ENCODE measurements at regions not wholly inside any gene's neighbourhood (a gene's known extent, or its start where the extent isn't known, plus 50 kb on each side); places are given as distances from the start of the nearest gene placed in this dataset.
"Not testable (repeated sequence)": the region's sequence is repeated elsewhere in the genome, so short reads cannot be mapped to it uniquely, and the experiment has no call there.

DNA sequence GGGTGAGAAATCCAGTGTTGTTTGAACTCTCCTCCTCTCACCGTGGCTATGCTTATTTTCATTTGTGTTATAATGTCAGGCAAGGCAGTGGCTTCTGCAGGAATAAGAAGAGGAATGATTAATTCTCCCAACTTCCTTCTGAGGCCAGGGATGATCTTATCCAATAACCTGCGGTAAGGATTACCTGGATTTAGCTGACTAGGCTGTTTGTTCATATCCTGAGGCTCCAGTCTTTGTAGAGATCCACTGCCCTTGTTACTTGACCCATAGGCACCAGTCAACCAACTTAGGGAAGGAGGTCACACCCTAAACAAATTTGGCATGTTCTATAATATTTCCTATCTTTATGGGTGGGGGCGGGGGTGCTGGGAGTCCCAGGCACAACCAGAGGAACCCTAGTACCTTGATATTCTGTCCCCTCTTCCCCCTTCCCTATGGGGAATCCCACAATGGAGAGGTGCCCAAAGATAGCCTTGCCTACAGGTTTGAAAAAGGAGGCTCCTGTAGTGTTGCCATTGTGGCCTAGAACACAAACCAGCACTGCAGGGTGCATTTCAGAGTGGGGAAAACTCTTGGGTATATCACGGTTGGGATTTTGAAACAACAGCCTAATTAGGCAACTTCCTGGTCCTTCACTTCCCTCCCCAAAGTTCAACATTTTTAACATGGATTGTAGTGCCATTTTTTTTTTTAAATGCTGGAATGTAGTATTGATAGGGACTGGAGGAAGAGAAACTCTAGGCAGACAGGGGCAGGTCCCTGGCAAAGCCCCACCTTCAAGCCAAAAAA is 977.5 kb upstream of the SPRY2 start:
- no peak for FAIRE-seq

DNA sequence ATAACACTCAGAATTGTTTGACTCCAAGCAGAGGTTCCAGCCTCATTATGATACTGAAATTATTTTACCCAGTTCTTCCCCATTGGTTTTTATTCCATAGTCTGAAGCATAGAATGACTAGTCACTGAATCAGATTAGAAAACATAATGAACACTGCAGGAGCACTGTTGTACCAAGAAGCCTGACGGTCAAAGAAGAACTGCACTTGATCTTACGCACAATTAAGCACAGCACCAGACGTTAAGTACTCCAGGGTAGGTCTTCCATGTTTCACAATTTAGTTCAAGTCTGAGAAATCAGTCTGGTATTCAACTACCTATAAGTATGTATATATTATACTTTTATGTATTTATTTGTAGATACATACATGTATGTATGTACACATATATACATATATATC is 973.5 kb upstream of the SPRY2 start:
- FAIRE-seq = no peak

- FAIRE-seq = no peak
Measured at GRCh38 chr13:81305928-81306327, 965.0 kb upstream of the SPRY2 start.

DNA sequence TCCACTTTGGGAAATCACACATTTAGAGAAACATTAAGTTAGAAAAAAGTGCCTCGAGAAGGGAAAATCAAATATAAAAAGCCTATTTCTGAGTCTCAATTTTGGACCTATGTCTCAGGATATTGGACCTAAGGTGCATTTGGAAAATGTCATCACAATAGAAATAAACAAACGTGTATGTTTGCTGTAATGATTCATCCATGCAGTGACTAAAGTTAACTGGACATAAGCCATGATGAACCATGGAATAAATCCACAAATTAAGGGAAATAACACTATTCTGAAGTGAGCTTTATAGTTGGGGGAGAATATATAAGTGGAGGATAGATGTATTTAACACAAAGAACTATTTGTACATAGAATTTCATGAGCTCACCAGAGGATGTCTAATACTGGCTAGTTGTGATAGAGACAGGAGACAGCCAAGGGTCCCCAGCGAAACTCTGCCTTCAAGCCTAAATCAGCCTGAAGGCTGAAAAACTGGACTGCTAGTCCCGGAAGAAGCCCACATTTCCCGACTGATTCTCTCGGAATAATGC is 963.3 kb upstream of the SPRY2 start:
- FAIRE-seq = no peak

DNA sequence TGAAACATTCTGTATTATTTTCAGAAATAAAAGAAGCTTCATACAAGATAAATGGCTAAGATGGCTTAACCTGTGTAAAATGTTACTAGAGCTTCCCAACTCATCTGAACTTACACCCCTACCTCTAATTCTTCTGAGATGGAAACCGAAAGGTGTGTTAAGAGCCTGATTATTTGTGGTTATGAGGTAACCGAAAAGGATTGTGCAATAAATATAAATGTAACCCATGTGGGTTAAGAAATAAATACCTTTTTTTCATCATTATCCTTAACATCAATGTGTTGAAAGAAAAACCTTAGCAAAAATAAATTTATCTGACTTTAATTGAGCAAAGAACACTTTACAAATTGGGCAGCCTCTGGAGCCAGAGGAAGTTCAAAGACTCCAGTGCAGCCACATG is 961.8 kb upstream of the SPRY2 start:
- FAIRE-seq = no peak

DNA sequence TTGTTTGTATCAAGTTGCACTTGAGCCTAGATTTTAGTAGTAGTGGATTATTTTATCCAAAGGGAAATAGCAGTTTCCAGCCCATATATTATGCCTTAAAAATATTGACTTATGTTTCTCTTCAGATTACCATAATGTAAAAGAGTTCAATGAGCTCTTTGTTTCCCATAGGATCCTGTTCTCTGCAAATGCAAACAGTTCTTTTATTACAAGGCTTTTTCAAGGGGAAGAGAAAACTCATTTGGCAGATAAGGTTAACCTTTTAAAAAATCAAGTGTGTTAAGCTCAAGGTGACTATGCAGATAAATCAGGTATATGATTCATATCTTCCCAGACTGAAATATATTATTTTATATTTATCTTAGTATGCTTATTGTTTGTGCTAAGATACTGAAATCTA is 961.2 kb upstream of the SPRY2 start:
- FAIRE-seq = no peak

- FAIRE-seq = no peak
Measured at GRCh38 chr13:81295177-81295576, 954.3 kb upstream of the SPRY2 start.

DNA sequence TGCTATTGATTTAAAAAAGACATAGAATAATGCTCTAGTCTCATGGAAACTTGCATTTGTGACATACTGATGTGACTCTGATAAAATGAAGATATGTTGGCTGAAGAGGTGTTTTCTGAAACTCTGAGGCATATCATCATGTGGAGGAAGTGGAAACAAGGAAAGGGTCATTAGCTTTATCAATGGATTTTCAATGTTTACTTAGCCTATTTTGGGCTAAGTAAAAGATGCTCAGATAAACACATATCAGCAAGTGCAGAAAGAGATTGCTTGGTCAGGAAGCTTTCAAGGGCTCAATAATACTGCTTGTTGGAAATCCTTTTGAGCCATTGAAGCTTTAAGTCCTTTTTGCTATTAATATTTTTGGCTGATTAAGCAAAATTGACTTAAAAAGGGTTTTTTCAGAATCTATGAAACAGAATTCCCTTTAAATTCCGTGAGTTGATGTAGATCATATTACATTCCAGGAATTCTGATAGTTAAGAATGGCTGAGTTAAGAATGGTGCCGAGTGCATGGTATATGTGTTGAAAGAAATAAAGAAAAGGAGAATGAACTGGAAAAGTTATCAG is 952.8 kb upstream of the SPRY2 start:
- no peak for FAIRE-seq

DNA sequence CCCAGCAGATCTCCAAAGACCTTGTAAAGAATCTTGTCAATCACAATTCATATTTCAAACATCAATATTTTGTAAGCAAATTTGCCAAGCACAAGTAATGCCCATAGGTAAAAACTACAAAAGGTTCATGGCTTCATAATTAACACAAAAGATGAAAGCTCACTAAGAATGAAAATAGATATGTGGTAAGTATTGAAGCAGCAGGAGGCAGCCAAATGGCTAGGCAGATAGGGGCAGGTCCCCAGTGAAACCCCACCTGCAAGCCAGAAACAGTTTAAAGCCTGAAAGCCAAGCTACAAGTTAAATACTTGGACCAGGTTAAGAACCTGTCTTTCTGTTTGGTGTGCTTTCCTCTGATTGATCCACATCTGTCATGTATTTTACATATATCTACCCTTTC is 942.6 kb upstream of the SPRY2 start:
- no peak for FAIRE-seq

DNA sequence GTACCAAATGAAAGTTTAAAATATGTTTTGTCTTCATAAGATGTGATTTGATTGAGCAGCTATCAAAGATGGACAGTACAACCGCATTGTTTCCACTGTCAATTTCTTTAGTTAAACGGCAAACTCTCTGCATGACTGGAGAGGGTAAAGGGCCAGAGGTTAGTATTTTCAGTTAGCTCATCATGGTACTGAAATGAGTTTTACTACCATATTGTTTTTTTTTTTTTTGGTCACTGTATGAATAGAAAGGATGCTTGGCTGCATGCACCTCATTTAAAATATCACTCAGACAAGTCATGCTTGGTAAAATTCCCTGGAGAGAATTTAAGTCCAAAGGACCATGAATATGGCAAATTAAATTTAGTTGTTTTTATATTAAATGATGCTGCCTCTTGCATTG is 942.1 kb upstream of the SPRY2 start:
- no peak for FAIRE-seq

- FAIRE-seq = no peak
Measured at GRCh38 chr13:81275666-81276258, 934.8 kb upstream of the SPRY2 start.

DNA sequence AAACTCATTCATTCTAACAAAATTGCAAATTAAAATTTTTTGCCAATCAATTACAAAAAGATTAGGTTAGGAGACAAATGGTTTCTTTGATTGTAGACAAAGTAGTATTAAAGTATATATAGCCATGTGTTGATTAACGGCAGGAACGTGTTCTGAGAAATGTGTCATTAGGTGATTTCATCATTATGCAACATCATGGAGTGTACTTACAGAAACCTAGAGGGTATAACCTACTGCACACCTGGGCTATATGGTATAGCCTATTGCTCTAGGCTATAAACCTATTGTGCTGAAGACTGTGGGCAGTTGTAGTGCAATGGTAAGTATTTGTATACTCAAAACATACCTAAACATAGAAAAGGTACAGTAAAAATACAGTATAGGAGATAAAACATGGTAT is 906.8 kb upstream of the SPRY2 start:
- FAIRE-seq = no peak

- FAIRE-seq = no peak
Measured at GRCh38 chr13:81246556-81246955, 905.6 kb upstream of the SPRY2 start.

- FAIRE-seq = no peak
Measured at GRCh38 chr13:81244011-81244410, 903.1 kb upstream of the SPRY2 start.

GRCh38 chr13:81230386-81230785 is 889.5 kb upstream of the SPRY2 start:
- no peak for FAIRE-seq

GRCh38 chr13:81226830-81227229 is 885.9 kb upstream of the SPRY2 start:
- not testable (repeated sequence) for FAIRE-seq

DNA sequence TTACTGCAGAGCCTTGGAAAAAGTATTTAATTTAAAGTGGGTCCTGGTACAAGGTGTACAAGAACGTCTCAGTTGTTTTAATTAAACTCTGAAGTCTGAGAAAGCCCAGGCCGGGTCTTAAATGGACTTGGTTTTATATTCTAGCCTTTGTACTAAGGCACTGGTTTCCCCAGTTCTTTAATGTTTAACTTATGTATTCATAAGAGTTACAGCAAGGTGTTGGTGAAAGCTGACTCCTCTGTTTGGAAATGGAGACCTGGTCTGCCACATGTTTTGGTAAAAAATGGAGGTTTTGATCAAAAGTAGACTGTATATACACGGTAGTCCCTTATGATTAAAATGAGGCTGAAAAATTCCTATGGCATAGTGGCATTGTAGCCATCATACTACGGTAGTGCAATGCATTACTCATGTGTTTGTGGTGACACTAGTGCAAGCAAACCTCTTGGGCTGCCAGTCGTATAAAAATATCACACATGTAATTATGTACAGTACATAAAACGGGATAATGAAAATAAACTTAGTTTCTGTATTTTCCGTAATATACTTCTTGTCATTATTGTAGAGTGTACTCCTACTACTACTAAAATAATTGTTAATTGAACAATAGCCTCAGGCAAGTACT is 883.4 kb upstream of the SPRY2 start:
- no peak for FAIRE-seq

DNA sequence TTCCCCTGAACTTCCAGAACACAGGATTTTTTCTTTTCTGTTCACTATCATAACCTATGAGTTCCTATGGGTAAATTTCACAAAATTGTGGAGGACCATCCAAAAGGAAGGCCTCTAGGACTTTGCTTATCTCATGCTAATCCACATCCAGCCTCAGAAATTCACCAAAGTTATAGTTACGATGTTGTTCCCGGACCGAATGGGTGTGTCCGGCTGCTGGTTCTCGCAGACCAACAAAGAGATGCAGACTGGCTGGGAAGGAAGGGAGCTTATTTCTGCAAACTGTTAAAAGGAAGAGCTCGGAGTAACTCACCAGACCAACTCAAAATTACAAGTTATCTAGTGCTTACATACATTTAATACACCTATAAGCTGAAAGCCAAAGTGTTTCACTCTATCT is 882.9 kb upstream of the SPRY2 start:
- FAIRE-seq = no peak

GRCh38 chr13:81211713-81212112 is 870.8 kb upstream of the SPRY2 start:
- no peak for FAIRE-seq

DNA sequence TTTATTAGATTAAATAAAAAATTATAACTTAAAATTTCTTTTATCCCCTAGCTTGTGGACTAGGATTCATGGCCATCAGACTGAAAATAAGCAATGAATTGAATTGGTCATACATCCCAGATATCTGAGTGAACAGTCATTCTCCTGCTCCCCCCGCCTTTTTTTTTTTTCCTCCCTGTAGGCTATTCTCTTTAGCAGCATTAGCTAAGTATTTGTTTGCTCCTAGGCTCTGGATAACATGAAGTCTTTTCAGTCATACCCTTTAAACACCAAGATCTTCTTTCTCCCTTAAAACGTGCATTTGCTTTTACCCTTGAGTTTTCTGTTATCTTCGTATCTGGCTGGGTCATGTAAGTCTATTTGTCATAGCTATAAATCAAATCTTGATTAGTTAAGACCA is 866.7 kb upstream of the SPRY2 start:
- no peak for FAIRE-seq

DNA sequence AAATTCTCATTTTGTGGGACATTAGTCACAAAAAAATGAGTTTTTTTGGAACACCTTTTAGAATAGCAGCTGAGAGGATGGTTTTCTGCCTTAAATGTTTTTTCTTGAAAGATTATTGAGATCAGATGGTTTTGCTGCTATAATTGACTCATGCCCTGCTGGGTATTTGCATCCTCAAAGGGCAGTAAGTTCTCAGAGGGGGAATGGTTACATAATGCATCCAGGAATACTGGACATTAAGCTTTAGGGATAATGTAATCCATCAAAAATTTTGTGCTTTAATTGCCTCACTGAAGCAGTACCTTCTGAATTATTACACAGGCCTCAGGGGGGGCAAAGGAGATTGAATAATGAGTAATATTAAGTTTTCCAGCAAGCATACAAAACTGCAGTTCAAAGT is 866.3 kb upstream of the SPRY2 start:
- FAIRE-seq = no peak

DNA sequence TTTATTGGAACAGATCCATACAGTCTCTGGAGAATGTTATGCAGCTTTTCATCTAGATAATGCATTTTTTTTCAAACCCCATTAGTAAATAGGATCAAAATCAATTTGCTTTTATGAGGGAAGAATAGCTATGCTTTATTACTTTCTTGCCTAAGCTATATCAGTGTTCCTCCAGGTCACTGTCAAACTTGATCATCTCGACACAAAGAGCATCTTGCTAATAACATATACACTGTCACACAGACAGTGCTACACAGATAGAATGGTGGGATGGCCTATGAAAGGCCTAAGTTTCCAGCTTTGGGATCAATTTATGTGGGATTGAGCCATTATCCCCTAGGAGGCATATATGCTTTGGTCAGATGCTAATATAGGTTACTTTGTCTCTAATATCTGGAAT is 862.9 kb upstream of the SPRY2 start:
- no peak for FAIRE-seq

GRCh38 chr13:81199956-81200355 is 859.0 kb upstream of the SPRY2 start:
- FAIRE-seq = no peak

DNA sequence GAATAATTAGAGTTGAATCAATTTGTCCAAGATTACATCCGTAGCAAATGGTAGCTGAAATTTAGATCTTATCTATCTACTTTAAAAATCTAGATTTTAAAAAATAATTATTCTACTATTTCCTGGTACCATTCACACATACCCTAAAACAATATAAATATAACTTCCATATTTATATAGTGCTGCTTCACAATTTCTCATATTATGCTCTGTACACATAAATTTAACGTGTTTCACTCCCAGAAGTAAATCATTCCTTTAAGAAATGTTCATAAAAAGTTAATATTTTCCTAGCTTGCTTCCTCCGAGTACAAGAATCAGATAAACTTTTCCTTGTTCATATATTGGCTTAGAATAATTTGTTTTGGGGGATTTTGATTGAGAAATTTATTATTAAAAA is 857.0 kb upstream of the SPRY2 start:
- no peak for FAIRE-seq

Measured in islet of Langerhans (tissue), 1 donor.